Heart left ventricle (tissue), 16 donors: ENCODE measurements at regions not wholly inside any gene's neighbourhood (a gene's known extent, or its start where the extent isn't known, plus 50 kb on each side); places are given as distances from the start of the nearest gene placed in this dataset.

Experiments used
- ATAC-seq, 4 donors: fragments of 200-7000 bp; cut with Tn5 transposase; one replicate each; pipeline ENCODE4 v1.9.1; 2020 to 2022; ENCODE audit warnings: moderate library complexity in 4 of 4, mild to moderate bottlenecking in 3 of 4, moderate number of reproducible peaks in 1 of 4
- DNase-seq, 5 donors: peaks; one replicate each; pipeline ENCODE4 v3.0.0-alpha.2; 2020
- H3K27ac ChIP-seq, 12 donors: fragments of 200-600 bp; sonication (generic) in 4 of 12; one replicate each; pipeline versions ENCODE4 v1.5.0 to v1.8.0; 2016 to 2022; ENCODE audit warnings: mild to moderate bottlenecking in 2 of 12
- H3K27me3 ChIP-seq, 9 donors: fragments of 200-600 bp; sonication (generic) in 2 of 9; one replicate each; pipeline versions ENCODE4 v1.5.1 to v1.8.0; 2016 to 2022; ENCODE audit warnings: mild to moderate bottlenecking in 3 of 9
- H3K36me3 ChIP-seq, 9 donors: fragments of 200-600 bp; sonication (generic) in 2 of 9; one replicate each; pipeline versions ENCODE4 v1.5.0 to v1.8.0; 2018 to 2022; ENCODE audit warnings: mild to moderate bottlenecking in 2 of 9
- H3K4me1 ChIP-seq, 12 donors: fragments of 200-600 bp; sonication (generic) in 4 of 12; one replicate each; pipeline versions ENCODE4 v1.5.0 to v1.8.0; 2016 to 2022; ENCODE audit warnings: mild to moderate bottlenecking in 3 of 12
- H3K4me3 ChIP-seq, 12 donors: fragments of 200-600 bp; sonication (generic) in 4 of 12; one replicate each; pipeline versions ENCODE4 v1.5.0 to v1.8.0; 2017 to 2022; ENCODE audit warnings: mild to moderate bottlenecking in 9 of 12, moderate library complexity in 4 of 12
- H3K9me3 ChIP-seq, 12 donors: fragments of 200-600 bp; sonication (generic) in 4 of 12; one replicate each; pipeline versions ENCODE4 v1.5.0 to v1.8.0; 2016 to 2022; ENCODE audit warnings: mild to moderate bottlenecking in 1 of 12
- POLR2A ChIP-seq, 2 donors: fragments of 450-650 bp; IDR thresholded peaks; one replicate each; pipeline ENCODE4 v1.6.1; 2017; ENCODE audit warnings: antibody characterized with exemption in 2 of 2, mild to moderate bottlenecking in 2 of 2, moderate library complexity in 2 of 2
- WGBS, 4 donors: extraction: QIAGEN DNeasy Blood & Tissue Kit in 2 of 4; methylation state at CpG; one replicate each; pipeline versions ENCODE4 v1.1.5 to v1.1.7; 2013 to 2018; 5-methylcytosine and 5-hydroxymethylcytosine counted together
- intact Hi-C, 10 donors: fragments of 100-400 bp; cut with DNase I; formaldehyde crosslinking; loops; one replicate each; pipeline versions ENCODE4 v1.11.1 to v1.14.2; 2022
- TF ChIP-seq, protein P1 (sequence below), 12 donors: fragments of 200-600 bp; sonication (generic) in 4 of 12; IDR thresholded peaks; one replicate each; pipeline versions ENCODE4 v1.5.0 to v1.8.0; 2018 to 2022; ENCODE audit warnings: antibody characterized with exemption in 12 of 12, mild to moderate bottlenecking in 5 of 12
- donor health status: ischemic (EF 13 %, LVEDD 7.1; RV severe dilation, severe dysfunction).
- donor health status: healthy with polysubstance abuse.
- donor health status: DM: no; HTN: yes; CAD: no.
- donor health status: DM: no; HTN: no; CAD: no.
- donor health status: ischemic (EF 25% LVEDD 6.9; RV normal size, moderate dysfunction).
- donor health status: ischemic (EF 25% LVEDD 5.7; RV mildly dilated, moderate dysfunction).
- donor health status: healthy.
- donor health status: DM: yes; HTN: yes; CAD: no.
- donor health status: ischemic (EF 35%, LVEDD 5.7; RV mildly dilated, moderate dysfunction).
- donor health status: nonischemic (EF 11% LVEDD 7.7; RV severe dilation, severe dysfunction).
- donor health status: DM: yes; HTN: yes; CAD: no.
- donor health status: PGD.
- donor health status: ischemic (EF 29% LVEDD 5.4; RV normal size, mild dysfunction).
- donor health status: nonischemic (EF 23%, LVEDD 6.1; RV moderate dilation, normal function).

DNA sequence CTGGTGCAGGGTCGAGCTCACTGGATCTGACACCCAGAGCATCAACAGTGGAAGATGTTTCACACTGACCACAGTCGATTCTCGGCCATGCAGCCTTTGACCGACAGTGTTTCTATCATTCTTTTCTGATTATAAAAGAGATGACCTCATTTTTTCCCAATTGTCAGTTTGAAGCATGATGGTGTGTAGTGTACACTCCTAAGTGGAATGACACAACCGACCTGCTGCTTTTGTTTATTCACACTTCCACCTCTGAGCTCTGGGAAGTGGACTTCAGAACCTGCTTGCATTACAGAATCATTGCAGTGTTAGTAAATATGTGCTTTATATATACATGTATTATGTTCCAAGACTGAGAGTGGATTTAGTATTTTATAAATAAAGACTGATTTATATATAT lies 128.6 kb downstream of the IRX2 start:
- no peak for DNase-seq
- no peak overlapping the region for H3K27ac ChIP-seq
- no peak for ATAC-seq
- H3K27me3 ChIP-seq = peaks cover 0 to 12% (median 0%) of the 10 kb centered on the region in 9 donors
- WGBS, 4 donors = 63 to 69% (median 67%) methylated on average over 5 of the region's 5 CpGs
- intact Hi-C loops = no loop called here
- H3K9me3 ChIP-seq = no peaks in the 10 kb centered on the region
- no peaks in the 10 kb centered on the region for H3K4me1 ChIP-seq
- no peak overlapping the region for H3K4me3 ChIP-seq
- no peak for TF ChIP-seq POLR2A (IDR thresholded peaks at IDR 0.05)
- TF ChIP-seq, protein P1, sequence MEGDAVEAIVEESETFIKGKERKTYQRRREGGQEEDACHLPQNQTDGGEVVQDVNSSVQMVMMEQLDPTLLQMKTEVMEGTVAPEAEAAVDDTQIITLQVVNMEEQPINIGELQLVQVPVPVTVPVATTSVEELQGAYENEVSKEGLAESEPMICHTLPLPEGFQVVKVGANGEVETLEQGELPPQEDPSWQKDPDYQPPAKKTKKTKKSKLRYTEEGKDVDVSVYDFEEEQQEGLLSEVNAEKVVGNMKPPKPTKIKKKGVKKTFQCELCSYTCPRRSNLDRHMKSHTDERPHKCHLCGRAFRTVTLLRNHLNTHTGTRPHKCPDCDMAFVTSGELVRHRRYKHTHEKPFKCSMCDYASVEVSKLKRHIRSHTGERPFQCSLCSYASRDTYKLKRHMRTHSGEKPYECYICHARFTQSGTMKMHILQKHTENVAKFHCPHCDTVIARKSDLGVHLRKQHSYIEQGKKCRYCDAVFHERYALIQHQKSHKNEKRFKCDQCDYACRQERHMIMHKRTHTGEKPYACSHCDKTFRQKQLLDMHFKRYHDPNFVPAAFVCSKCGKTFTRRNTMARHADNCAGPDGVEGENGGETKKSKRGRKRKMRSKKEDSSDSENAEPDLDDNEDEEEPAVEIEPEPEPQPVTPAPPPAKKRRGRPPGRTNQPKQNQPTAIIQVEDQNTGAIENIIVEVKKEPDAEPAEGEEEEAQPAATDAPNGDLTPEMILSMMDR (IDR thresholded peaks at IDR 0.05) = no peak
- no peaks in the 10 kb centered on the region for H3K36me3 ChIP-seq

DNA sequence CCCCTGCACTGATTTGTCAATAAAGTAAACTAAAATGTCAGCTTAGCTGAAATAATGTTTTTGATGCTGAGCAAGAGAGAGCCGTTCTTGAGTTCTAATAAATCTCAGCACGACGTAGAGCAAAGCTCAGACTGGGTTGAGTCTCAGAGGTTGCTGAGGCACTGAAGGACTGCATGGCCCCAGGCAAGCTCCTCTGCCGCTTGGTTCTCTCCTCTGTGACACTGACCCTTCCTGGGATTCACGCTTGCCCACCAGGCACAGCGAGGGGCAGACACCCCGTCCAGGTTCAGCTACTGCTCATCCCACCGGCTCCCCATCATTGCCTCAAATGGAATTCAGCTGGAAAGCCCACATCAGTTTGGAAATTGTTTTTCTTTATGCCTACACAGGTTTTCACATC lies 129.8 kb downstream of the IRX2 start:
- DNase-seq (no peak), ATAC-seq (no peak)
- Histone ChIP-seq H3K27ac (no peak overlapping the region), H3K4me1 (no peaks in the 10 kb centered on the region), H3K9me3 (no peaks in the 10 kb centered on the region), H3K27me3 (peaks cover 0 to 12% (median 0%) of the 10 kb centered on the region in 9 donors), H3K4me3 (no peak overlapping the region), H3K36me3 (no peaks in the 10 kb centered on the region)
- intact Hi-C loops = no loop called here
- TF ChIP-seq, protein P1 (IDR thresholded peaks at IDR 0.05) = no peak
- TF ChIP-seq POLR2A (IDR thresholded peaks at IDR 0.05) = no peak
- WGBS, 4 donors = 82 to 88% (median 85%) methylated on average over 8 of the region's 8 CpGs

DNA sequence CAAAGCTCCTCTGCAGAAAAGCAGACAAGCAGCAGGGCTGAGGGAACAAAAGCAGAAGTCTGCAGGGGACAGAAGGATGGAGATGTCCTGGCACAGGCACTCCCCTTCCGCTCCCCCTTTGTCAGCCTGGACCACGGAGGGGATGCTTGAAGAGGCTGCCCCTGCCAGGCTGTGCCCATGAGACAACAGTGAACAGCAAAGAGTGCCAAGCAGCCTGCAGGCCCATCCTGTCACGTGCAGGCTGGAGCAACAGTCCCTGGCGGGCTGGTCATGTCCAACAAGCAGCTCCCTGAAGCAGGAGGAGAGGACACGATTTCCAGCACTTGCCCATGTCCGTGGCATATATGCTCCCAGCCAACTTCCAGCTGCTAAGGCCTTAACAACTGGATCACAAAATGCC lies 132.3 kb downstream of the IRX2 start:
- WGBS, 4 donors = 62 to 72% (median 67%) methylated on average over 6 of the region's 6 CpGs
- peaks cover 0 to 7% (median 0%) of the 10 kb centered on the region in 9 donors for H3K27me3 ChIP-seq
- intact Hi-C loops = no loop called here
- ATAC-seq (no peak), DNase-seq (no peak)
- H3K9me3 ChIP-seq = peaks cover 0 to 7% (median 0%) of the 10 kb centered on the region in 12 donors
- TF ChIP-seq POLR2A (IDR thresholded peaks at IDR 0.05) = no peak
- TF ChIP-seq, protein P1 (IDR thresholded peaks at IDR 0.05) = no peak
- H3K4me3 ChIP-seq = no peak overlapping the region
- H3K36me3 ChIP-seq = no peaks in the 10 kb centered on the region
- H3K4me1 ChIP-seq = no peaks in the 10 kb centered on the region
- H3K27ac ChIP-seq = no peak overlapping the region

DNA sequence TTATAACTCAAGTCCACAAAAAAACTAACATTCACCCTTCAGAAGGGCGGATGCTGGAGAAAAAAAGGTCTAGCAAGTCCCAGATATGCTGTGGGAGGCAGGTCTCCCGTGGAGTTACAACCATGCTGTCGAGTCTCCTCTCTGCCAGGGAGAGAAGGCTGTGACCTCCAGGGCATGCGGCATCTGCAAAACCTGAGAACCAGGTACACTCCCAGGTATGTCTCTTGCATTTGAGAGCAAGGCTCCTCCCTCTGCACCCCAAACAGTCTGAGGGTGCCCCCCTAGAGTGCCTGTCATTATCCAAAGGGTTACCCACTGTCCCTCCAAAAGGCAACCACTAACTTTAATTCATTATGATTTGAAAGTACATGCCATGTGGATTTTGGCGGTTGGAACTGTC lies 134.0 kb downstream of the IRX2 start:
- DNase-seq (no peak), ATAC-seq (no peak)
- Histone ChIP-seq H3K9me3 (peaks cover 0 to 7% (median 0%) of the 10 kb centered on the region in 12 donors), H3K36me3 (no peaks in the 10 kb centered on the region), H3K27ac (no peak overlapping the region), H3K4me1 (no peaks in the 10 kb centered on the region), H3K4me3 (no peak overlapping the region), H3K27me3 (peaks cover 0 to 9% (median 0%) of the 10 kb centered on the region in 9 donors)
- TF ChIP-seq, protein P1 (IDR thresholded peaks at IDR 0.05) = no peak
- TF ChIP-seq POLR2A (IDR thresholded peaks at IDR 0.05) = no peak
- WGBS, 4 donors = 79 to 85% (median 83%) methylated on average over 5 of the region's 5 CpGs
- intact Hi-C loops = no loop called here
